ENCODE measurements at regions not wholly inside any gene's neighbourhood (a gene's known extent, or its start where the extent isn't known, plus 50 kb on each side); places are given as distances from the start of the nearest gene placed in this dataset.

DNA sequence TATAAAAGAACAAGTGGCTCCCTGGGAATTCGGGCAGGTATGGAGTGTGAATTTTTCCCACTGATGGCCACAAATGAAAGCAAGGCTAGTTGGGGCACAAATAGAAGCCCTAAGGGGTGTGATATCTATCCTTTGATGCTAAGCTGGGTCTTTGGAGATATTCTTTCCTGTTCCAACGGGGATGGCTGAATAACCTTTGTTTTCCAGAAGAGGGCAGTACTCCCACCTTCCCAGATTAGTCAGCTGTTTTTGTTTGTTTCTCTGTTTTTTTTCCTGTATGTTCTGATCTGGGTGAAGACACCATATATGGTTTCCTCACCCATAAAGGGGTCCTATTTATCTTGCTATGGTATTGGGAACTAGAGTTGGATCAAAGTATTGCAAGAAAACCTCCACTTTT, 947.7 kb upstream of the SORCS1 start:
- no peak for DNase-seq (ENCODE audit: low spot score)
- TF ChIP-seq, protein P1, sequence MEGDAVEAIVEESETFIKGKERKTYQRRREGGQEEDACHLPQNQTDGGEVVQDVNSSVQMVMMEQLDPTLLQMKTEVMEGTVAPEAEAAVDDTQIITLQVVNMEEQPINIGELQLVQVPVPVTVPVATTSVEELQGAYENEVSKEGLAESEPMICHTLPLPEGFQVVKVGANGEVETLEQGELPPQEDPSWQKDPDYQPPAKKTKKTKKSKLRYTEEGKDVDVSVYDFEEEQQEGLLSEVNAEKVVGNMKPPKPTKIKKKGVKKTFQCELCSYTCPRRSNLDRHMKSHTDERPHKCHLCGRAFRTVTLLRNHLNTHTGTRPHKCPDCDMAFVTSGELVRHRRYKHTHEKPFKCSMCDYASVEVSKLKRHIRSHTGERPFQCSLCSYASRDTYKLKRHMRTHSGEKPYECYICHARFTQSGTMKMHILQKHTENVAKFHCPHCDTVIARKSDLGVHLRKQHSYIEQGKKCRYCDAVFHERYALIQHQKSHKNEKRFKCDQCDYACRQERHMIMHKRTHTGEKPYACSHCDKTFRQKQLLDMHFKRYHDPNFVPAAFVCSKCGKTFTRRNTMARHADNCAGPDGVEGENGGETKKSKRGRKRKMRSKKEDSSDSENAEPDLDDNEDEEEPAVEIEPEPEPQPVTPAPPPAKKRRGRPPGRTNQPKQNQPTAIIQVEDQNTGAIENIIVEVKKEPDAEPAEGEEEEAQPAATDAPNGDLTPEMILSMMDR (IDR thresholded peaks at IDR 0.05; ENCODE audit: extremely low read depth, missing control alignments): no peak

DNA sequence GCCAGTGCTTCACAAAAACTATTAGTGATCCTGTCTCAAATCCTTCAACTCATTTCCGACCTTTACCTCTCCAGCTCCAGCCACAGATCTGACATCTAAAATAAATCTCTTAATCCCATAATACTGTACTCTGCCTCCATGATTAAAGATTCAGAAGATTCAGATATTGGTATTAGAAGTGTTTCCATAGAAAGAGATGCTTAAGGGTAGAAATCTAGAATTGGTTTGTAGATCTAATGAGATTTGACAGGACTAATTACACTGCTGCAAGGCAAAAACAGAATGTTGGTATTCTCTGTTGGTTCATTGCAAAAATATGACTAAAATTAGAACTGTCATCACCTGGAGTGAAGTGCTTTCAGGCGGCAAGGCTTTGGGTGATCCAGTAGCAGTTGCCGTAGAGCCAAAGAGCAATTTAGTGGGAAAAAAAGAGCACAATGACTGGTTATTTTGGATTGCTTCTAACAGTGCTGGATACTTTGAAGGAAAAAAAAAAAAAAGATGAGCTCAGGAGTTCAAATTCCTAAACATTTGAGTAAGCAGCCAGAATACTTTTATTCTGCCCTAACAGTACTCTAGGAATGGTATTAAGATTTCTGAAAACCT, 940.1 kb upstream of the SORCS1 start:
- no peak for DNase-seq (ENCODE audit: low spot score)
- TF ChIP-seq, protein P1 (IDR thresholded peaks at IDR 0.05; ENCODE audit: extremely low read depth, missing control alignments): no peak

DNA sequence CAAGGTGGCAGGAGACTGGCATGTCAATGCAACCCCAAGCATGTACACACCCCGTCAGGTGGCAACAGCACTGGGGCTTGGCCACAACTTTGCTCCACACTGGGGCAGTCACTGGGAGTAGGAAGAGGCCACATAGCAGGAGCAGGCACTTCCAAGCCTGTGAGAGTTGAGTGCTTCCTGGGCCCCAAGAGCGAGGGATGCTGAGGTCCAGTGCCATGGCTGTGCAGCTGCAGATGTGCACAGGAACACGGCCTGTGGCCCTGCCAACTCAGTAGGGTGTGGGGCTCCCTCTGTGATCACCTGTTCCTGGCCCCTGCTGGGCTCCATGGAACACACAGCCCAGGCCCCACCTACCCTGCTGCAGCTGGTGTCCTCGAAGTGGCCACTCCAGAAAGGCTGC, 932.8 kb upstream of the SORCS1 start:
- no peak for DNase-seq (ENCODE audit: low spot score)
- TF ChIP-seq, protein P1 (IDR thresholded peaks at IDR 0.05; ENCODE audit: extremely low read depth, missing control alignments): no peak

DNA sequence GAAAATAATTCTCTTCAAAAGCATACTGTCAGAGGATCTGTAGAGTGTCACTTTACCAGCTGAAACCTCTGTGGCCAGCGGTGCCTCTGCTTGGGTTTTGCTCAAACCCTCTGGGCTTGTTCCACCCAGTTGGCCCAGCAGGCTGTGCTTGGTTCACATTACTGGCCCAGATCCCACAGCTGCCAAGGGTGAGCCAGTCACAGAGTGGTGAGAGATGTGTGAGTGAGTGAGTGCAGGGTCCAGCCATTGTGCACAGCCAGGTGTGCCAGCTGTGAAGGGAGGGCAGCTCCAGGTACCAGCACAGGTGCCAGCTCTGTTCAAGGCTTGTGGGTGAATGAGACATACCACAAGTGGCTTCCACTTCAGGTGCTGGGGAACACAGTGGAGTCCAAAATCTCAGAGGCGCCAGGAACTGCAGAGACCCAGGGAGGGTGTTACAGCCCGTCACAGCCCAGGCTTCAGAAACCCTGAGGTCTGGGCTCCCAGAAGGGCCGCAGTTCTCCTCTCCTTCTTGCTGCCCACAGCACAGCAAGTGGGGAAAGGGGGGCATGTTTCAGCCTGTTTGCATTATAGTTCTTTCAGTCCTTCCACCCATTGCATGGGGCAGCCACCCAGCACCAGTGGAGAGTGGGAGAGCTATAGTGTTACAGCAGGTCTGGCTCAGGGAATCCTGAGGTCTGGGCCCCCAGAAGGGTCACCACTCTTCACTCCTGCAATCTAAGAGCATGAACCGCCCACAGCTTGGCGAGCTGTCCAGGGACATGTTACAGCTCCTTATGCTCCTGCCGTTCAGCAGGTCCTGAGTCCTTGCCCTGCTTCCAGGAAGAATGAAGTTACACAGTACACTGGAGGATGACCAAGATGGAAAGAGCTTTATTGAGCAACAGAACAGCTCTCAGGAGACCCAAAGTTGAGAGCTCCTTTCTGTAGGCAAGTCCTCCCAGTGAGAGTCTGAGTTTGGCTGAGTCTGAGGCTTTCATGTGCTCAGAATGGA, 931.7 kb upstream of the SORCS1 start:
- TF ChIP-seq, protein P1 (IDR thresholded peaks at IDR 0.05; ENCODE audit: extremely low read depth, missing control alignments): no peak
- DNase-seq (ENCODE audit: low spot score): no peak

DNA sequence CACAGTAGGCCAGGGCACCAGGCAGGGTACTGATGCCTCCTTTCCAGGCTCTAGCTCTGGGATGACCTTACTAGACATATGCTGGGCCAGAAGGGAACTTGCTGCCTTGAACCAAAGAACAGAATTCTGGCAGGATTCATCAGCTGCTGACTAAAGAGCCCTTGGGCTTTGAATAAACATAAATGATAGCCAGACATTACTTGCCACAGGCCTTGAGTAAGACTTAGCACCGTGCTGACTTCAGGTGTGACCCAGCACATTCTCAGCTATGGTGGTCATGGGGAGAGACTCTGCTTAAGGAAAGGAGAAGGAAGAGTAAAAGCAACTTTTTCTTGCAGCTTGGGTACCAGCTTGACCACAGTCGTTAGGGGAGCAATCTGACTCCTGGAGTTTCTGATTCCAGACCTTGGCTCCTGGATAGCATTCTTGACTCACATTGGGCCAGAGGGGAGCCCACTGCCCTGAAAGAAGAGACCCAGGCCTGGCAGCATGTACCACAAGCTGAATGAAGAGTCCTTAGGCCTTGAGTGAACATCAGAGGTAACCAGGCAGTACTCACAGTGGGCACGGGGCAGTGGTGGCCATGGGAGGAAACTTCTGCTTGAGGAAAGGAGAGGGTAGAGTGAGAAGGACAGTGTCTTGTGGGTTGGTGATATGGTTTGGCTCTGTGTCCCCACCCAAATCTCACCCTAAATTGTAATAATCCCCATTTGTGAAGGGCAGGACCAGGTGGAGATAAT, 926.1 kb upstream of the SORCS1 start:
- no peak for DNase-seq (ENCODE audit: low spot score)
- TF ChIP-seq, protein P1 (IDR thresholded peaks at IDR 0.05; ENCODE audit: extremely low read depth, missing control alignments): no peak

DNA sequence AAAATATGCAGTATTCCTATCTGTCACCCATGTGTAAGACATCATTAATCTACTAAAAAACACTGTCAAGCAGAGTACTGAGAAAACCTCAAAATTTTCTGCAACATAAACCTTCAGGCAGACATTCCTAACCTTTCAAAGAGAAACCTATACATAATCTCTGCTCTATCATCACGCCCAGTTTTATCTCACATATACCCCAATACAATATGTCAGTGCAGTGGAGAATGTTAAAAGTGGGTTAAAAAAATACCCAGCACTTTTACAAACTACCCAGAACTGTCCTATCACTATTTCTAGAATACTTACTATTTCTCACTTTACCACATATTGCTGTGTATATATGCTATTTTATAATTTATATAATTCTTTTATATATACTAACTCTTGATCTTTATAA, 922.0 kb upstream of the SORCS1 start:
- TF ChIP-seq, protein P1 (IDR thresholded peaks at IDR 0.05; ENCODE audit: extremely low read depth, missing control alignments): no peak
- DNase-seq (ENCODE audit: low spot score): no peak

Data from GM20000 (cell line).